NOMO-1 (cell line): ENCODE measurements at regions not wholly inside any gene's neighbourhood (a gene's known extent, or its start where the extent isn't known, plus 50 kb on each side); places are given as distances from the start of the nearest gene placed in this dataset.
A peak's percentile ranks its signal among the peaks of the same experiment; 100 is the strongest.

Experiments used
- DNase-seq, 2 experiments: peaks; one replicate each; lab custom pipeline; 2025; ENCODE audit not compliant: unreplicated experiment in 2 of 2; lab: John Stamatoyannopoulos, UW

DNA sequence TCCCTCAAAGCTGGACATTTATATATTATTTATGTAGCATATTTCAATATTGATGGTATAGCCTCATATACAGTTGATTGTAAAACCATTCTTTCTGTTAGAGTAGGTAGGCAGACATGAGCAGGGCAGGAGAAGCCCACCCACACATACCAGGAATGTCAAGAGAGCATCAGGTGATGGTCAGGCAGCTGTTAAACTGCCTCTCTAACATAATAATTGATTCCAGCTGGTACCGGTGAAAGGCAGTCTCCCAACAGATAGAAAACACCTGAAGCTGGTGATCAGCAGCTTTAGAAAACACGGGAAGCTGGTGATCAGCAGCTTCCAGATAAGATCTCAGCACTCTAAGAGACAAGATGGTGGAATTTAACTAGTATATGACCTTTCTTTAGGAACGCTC is 132.9 kb downstream of the SLITRK6 start:
- DNase-seq = no peak

DNA sequence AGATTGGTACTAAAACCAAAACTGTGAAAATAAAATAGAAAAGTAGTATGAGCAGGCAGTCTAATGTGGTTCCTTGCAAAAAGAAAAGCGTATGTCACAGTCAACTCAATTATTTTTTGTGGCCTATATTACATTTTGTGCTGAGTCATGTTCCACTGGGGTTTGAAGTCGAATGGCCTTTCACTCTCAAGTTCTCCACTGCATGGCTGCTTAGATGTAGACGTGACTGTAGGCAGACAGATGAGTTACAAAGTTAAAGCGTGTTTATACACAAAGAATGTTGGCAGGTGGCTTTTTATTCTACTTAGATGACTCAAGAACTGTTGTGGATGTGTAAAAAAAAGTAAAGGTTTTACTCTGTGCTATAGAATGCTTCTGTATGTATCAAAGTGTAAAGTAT is 133.9 kb downstream of the SLITRK6 start:
- DNase-seq = peak; percentile 47

DNA sequence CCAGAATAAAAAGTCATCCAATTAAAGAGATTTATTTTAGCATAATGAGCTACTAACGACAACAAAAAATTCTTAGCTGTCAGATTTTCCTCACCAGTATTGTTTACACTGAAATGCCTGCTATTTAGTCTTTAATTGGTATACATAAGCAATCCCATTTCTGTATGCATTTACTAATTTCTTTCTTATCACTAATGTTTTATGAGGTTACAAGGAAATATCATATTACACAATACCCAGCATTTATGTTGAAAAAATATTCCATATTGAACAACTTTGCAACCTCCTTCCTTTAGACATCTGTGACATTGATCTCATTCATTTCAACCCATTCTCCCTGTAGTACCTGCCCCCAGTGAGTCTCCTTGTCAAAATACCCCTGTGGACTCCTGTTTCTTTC is 135.4 kb downstream of the SLITRK6 start:
- DNase-seq = no peak

DNA sequence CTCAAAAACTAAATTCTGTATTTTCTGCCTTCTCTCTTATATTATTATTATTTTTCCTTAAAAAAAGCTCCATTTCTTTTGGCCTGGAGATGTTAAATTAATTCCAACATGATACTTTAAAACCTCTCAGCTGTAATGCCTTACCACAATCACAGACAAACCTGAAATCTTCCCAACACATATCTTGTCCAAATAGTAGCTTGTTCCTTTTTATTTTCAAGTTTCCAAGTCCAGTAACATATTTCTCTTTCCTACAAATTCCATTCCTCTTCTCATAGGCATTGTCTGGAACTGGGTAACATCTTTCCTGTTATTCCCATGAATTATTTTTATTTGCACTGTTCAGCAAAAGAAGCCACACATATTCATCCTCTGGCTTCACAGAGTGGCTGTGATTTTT is 137.0 kb downstream of the SLITRK6 start:
- no peak for DNase-seq

DNA sequence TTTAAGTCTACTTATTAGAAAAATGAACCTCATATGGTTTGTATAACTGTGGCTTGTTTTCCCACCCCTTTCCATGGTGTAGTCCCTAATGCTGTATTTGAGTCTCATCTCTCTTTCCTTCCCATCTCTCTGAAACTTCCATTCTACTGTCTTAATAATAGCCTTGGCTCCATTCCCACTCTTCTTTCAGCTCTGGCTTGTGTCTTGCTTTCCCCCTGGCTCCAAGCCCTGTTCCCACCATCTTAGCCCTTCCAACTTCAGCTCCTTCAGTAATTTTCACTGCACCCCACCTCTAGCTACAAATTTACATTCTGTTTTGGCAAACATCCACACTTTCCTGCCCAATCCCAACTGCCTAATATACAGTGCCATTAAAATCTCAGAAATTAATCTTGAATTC is 137.5 kb downstream of the SLITRK6 start:
- no peak for DNase-seq

DNA sequence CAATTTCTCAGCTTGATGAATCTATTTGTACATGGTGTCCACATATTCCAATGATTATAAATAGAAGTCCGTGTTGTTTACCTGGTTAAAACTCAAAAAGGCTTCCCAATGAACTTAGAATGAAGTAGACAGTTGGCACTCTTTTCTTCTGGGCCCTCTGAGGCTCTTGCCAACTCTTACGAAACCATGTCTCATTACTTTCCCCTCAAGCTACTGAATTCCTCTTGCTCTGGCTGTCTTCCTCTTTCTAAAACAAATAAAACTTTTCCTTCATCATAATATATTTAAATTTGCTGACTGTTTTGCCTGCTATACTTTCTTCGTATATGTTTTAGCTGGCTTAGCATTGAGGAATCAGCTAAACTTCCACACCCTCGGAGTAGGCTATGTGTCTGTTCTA is 139.7 kb downstream of the SLITRK6 start:
- DNase-seq = peak; percentile 76 to 84

DNA sequence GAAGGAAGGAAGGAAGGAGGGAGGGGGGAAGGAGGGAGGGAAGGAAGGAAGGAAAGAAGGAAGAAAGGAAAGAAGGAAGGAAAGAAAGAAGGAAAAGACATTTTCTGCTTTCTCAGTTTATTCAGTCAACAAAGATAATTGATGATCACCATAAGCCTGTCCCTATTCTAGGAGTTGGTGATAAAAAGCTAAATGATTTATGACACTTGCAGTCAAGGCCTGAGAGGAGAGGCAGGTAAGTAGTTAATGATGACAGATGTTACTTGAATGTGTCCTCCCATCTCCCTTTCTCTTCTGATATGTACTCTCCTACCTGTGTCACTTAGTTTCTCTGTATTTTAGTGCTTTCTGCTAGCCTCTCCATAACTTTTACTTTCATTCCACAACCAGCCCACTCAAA is 141.3 kb downstream of the SLITRK6 start:
- no peak for DNase-seq

DNA sequence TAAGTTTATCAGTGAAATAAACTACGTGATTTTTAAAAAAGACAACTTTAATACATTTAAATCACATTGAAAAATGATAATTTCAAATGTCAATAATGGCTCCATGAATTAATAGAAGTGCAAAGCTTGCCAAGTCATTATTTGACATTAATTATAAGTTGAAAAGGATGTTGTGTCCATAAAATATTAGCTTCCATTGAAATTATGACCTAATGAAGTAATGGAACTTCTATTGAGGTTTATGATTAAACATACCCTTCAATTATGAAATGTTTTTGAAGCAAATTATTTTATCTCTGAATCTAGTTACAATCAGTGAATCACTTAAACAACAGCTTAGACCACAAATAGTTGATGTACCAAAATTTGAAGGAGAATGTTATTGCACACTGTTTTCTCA is 144.2 kb downstream of the SLITRK6 start:
- no peak for DNase-seq

DNA sequence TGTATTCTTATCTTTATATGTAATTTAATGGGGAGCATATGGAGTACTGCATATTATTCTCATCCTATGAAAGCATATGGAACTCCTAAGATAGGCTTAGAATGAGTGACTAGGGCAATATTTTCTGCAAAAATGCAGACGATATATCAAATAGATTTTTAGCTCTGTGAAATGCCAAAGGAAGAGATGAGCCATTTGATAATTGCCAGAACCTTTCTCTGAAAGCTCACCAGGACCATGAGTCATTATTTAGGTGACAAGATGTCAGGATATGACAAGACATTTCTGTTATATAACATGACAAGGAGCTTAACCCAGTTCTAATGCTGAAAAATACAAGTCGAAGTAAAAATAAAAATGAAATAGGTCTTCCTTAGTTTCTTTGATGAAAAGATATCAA is 145.0 kb downstream of the SLITRK6 start:
- no peak for DNase-seq

DNA sequence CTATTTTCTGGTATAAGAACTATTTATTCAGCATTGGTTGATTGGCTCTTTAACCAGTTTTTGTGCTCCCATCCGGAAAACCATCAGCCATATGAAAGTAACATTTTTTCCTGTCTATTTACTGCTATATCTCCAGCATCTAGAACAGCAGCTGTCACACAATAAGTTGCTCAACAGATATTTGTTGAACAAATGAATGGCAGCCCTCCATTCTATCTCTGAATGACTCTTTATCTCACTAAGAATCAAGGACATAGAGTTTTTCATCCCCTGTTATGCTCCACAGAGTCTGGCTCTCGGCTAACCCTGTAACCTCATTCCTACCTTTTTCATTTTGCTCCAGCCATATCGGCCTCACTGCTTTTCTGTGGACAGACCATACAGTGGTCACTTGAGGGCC is 145.5 kb downstream of the SLITRK6 start:
- DNase-seq = no peak

DNA sequence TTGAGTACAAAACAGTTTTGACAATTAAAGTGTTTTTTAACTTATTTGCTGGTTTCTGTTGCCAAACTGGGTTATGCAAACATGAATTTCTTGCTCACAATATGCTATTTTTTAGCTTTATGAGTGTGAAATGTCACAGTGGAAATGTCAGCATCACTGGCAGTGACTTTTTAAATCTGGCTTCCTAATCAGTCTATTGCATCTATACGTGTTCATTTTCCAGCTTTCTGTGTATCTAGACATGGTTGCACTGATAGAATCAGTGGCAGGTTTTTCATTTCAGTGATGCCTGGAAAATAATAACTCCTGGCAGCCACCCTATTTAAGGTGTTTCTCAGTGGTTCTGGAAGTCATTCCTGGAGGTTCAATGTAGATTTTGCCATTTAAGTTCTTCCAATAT is 146.7 kb downstream of the SLITRK6 start:
- DNase-seq = no peak

DNA sequence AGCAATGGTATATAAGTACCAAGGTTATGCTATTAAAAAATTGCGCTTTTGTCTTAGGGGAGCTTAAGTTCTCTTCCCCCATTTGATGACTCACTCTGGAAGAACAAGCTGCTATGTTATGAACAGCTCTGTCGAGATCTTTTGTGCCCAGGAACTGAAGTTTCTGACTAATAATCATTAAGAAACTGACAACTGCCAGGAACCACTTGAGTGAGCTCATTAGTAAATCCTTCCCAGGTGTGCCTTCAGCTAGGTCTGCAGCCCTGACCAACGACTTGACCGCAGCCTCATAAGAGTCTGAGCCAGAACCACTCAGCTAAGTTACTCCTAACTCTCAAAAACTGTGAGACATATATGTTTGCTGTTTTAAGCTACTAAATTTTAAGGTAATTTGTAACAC is 147.8 kb downstream of the SLITRK6 start:
- no peak for DNase-seq

DNA sequence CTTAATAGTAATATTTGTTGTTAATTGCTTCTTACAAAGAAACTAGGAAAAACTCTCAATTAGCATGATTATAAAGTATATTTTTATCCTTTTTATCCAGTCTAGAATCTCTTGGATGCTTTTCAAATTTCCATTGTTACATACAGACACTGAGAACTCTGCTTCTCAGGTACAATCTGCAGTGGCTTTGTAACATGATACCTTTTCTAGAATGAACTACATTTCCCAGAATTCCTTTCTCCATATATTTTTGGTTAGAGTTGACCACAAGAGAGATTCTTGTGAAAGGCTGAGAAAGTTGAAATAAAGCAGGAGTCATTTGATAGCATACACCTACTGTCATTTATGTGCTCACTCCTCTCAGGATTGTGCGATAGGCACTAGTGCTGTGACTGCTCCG is 148.6 kb downstream of the SLITRK6 start:
- DNase-seq = no peak

DNA sequence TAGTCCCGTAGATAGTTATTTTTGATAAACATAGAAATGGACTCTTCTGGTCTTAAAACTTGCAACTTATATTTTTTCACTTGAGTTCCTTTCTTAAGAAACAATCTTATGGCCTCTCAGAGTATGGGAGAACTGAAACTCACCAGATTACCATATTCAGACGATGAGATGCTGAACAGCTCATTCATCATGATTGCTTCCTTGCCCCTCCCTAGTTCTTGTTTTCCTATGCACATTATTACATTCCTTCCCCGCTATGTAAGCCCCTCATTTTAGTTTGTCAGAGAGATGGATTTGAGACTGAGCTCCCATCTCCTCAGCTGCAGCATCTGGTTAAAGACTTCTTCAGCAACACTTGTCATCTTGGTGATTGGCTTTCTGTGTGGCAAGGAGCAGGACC is 158.5 kb downstream of the SLITRK6 start:
- DNase-seq = peak; percentile 2 to 53

DNA sequence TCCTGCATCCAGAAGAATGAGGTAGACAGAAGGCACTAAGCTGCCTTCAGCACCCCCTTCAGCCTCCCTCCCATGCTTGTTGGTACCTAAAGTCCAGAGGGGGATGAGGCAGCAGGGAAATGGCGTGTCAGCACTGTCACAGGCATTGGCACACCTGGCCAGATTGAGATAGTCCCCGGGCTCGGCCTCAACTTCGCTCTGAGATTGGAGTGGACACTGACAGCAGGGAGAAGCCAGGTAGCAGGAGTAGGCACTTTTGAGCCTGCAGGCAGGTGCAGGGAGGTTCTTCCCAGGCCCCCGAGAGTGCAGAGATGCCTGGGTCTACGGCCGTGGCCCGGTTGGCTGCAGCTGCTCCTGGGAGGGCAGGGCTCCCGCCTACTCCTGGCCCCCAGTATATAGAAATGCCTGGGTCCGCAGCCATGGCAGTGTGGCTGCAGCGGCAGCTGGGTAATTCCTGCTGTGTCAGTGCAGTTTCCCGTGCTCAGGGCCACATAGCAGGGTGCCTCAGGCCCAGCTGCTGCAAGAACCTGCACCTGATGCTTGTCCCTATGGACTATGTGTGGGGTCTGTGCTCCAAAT is 160.3 kb downstream of the SLITRK6 start:
- DNase-seq = no peak

DNA sequence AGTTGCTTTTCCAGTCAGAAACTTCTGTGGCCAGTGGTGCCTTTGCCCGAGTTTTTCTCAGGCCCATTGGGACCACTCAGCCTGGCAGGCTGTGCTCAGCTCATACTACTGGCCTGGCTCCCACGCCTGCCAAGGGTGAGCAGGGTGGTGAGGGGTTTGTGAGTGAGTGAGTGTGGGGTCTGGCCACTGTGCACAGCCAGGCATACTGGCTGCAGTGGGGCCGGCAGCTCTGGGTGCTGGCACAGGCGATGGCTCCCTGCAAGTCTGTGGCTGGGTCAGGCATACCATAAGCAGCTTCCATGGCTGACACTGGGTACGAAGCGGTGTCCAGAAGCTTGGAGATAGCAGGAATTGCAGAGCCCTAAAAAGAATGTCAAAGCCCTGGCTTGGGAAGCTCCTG is 161.0 kb downstream of the SLITRK6 start:
- no peak for DNase-seq

DNA sequence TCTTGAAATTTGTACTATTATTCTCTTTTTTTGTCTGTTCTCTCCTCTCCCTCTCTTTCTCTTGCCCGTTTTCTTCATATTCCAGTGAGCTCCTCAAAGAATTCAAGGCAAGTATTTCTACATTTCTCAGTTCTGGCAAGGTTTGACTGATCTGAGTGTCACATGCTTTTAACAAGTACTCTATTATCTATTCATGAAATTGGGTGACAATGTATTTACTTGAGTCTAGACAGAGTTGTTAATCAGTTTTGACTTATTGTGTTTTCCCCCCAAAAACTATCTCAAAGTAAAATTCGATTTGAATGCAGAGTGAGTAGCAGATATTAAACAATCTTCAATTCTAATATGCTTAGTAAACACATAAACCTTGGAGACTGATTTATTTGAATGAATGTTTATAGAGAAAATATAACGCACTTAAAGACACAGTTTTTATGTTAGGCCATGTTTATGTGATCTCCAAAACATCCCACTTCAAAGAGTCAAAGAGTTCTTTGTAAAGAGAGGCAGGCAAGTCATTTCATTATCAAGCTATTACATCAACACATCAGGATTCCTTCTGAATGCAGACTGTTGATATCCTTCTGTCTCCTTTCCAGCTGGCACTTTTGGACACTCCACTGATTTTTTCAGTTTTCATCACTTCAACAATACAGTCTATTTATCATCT is 166.6 kb downstream of the SLITRK6 start:
- no peak for DNase-seq

DNA sequence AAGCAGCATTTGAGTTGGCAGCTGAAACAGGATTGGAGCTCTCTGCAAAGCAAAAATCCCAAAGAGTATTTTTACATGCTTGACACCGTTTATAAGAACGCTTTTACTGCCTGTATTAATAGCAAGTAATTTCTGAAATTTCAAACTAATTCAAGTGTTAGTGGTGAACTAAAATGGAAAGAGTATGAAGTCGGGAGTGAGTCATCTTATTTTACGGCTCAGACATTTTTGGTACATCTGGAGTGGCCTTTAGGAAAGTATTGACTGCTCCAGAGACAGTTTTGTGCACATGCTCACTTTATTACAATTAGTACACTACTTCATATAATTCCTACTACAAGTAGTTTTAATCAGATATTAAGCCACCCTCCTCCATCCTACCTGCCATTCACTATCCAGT is 167.4 kb downstream of the SLITRK6 start:
- no peak for DNase-seq

DNA sequence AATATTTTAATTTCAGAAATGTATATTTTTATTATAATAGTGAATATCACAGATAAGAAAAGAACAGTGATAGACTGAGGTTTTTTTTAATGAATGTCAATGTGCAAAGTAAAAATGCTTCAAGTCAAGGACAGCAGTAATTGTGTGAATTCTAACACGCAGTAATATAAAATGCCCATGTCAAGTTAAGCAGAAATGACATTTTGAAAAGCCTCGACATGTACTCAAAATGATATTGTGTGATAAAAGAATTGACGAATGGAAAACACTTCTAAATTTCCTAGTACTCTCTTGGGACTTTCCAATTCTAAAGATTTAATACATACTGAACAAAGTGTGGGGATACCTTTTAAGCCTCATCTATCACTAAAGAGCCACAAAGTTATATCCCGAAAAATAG is 172.6 kb downstream of the SLITRK6 start:
- no peak for DNase-seq

DNA sequence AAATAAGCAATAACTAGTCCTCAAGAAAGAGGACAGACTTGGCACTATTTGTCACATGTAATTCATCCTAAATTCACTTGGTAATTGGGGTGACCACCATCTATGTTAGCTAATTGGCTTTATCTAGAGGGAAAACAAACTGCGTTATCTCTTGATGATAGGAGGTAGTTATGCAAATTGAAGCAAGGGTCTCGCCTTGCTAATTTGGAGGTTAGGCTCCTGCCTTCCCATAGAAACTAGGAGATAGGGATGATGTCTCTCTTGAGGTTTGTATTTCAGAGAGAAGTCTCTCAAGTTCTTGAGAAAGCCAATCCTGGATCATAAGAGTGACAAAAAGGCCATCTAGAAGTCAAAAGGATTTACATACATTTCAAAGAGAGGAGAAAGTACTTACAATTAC is 179.9 kb downstream of the SLITRK6 start:
- no peak for DNase-seq

DNA sequence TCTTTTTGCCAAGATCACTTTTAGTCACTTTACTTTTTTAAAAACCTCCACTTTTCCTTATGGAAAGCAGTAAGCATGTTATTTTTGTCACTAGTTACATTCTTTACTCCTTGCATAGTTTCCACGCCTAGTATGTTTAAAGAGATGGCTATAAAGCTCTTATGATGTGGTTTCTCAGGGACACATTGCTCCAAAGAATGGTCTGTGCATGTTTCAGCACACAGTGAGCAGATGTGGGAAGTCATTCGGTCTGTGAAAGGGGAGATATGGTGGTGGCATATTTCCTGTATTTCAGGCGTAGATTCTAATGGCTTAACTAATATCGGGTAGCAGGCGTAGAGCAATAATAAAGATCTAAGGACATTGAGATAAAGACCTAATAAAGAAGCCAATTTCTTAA is 180.7 kb downstream of the SLITRK6 start:
- DNase-seq = no peak

DNA sequence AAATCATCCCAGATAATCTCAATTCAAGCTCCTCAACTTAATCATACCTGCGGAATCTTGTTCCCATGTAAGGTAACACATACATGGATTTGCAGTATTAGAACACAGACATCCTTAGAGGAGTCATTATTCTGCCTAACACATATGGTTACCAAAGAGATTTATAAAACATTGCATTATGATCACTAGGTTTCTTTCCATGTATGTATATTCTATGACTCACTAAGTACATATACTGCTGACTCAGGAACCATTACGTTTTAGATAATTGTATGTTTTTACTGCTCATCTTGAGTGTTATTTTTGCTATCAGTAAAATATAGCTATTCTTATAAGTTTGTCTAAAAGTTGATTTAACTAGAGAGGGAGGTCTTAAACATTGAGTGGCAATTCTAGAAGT is 182.9 kb downstream of the SLITRK6 start:
- DNase-seq = no peak

DNA sequence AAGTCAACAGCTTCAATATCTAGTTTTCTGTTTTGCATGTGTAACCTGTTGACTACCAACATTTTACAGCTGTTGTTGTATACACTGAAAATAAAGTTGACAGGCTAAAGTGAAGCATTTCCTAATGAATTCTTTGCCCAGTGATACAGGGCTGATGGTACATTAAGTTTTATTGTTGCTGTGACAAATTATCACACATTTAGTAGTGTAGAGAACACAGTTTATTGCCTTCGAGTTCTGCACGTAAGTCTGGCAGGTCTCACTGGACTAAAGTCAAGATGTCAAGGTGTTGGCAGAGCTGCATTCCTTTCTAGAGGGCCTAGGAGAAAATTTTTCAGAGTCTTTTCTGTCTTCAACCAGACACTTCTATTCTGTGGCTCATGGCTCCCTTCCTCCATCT is 184.2 kb downstream of the SLITRK6 start:
- DNase-seq = no peak
